Right lung (tissue), 2 donors: ENCODE measurements at regions not wholly inside any gene's neighbourhood (a gene's known extent, or its start where the extent isn't known, plus 50 kb on each side); places are given as distances from the start of the nearest gene placed in this dataset.

Experiments
- DNase-seq, 2 donors: peaks; one replicate each; pipeline ENCODE4 v3.0.0-alpha.2; 2013

GRCh38 chr11:80856066-80856465 lies 1415.2 kb upstream of the TENM4 start:
- DNase-seq: no peak

GRCh38 chr11:80855426-80855825 lies 1414.6 kb upstream of the TENM4 start:
- DNase-seq: no peak

GRCh38 chr11:80849253-80849652 lies 1408.4 kb upstream of the TENM4 start:
- no peak for DNase-seq

- DNase-seq: no peak
These were observed 1406.1 kb upstream of the TENM4 start for GRCh38 chr11:80846979-80847378.

GRCh38 chr11:80846442-80846841 lies 1405.6 kb upstream of the TENM4 start:
- DNase-seq: no peak

- DNase-seq: no peak
These were observed 1403.4 kb upstream of the TENM4 start for GRCh38 chr11:80844110-80844819.

GRCh38 chr11:80843266-80843974 lies 1402.6 kb upstream of the TENM4 start:
- DNase-seq: no peak

- no peak for DNase-seq
These were observed 1401.4 kb upstream of the TENM4 start for GRCh38 chr11:80842246-80842645.

GRCh38 chr11:80841675-80842074 lies 1400.8 kb upstream of the TENM4 start:
- DNase-seq: no peak

GRCh38 chr11:80838153-80838552 lies 1397.3 kb upstream of the TENM4 start:
- no peak for DNase-seq

- DNase-seq: no peak
These were observed 1396.2 kb upstream of the TENM4 start for GRCh38 chr11:80837051-80837450.

- no peak for DNase-seq
These were observed 1390.5 kb upstream of the TENM4 start for GRCh38 chr11:80831374-80831773.

GRCh38 chr11:80827781-80828180 lies 1387.0 kb upstream of the TENM4 start:
- DNase-seq: no peak

GRCh38 chr11:80826808-80827207 lies 1386.0 kb upstream of the TENM4 start:
- DNase-seq: no peak

- no peak for DNase-seq
These were observed 1381.5 kb upstream of the TENM4 start for GRCh38 chr11:80822308-80822707.

- DNase-seq: no peak
These were observed 1378.4 kb upstream of the TENM4 start for GRCh38 chr11:80819271-80819670.

GRCh38 chr11:80816966-80817365 lies 1376.1 kb upstream of the TENM4 start:
- no peak for DNase-seq

GRCh38 chr11:80816454-80816847 lies 1375.6 kb upstream of the TENM4 start:
- DNase-seq: no peak

- DNase-seq: no peak
These were observed 1375.1 kb upstream of the TENM4 start for GRCh38 chr11:80815752-80816453.

- no peak for DNase-seq
These were observed 1374.0 kb upstream of the TENM4 start for GRCh38 chr11:80814813-80815212.

- DNase-seq: no peak
These were observed 1369.9 kb upstream of the TENM4 start for GRCh38 chr11:80810695-80811094.

- no peak for DNase-seq
These were observed 1357.3 kb upstream of the TENM4 start for GRCh38 chr11:80798174-80798573.

- no peak for DNase-seq
These were observed 1342.7 kb upstream of the TENM4 start for GRCh38 chr11:80783561-80783960.
